ENCODE measurements at regions not wholly inside any gene's neighbourhood (a gene's known extent, or its start where the extent isn't known, plus 50 kb on each side); places are given as distances from the start of the nearest gene placed in this dataset.
A peak's percentile ranks its signal among the peaks of the same experiment; 100 is the strongest.

- DNase-seq (ENCODE audit: low read depth): no peak
- TF ChIP-seq CTCF (conservative IDR thresholded peaks at IDR 0.05; ENCODE audit: low read depth, low read length): no peak
- H3K4me3 ChIP-seq (ENCODE audit: low read length): no peak overlapping the region
These were observed 345.4 kb upstream of the NPSR1 start for GRCh38 chr7:34312624-34313023.

- no peak overlapping the region for H3K4me3 ChIP-seq (ENCODE audit: low read length)
- no peak for DNase-seq (ENCODE audit: low read depth)
- no peak for TF ChIP-seq CTCF (conservative IDR thresholded peaks at IDR 0.05; ENCODE audit: low read depth, low read length)
These were observed 344.7 kb upstream of the NPSR1 start for GRCh38 chr7:34313289-34313688.

GRCh38 chr7:34315032-34315431 is 343.0 kb upstream of the NPSR1 start:
- no peak for DNase-seq (ENCODE audit: low read depth)
- H3K4me3 ChIP-seq (ENCODE audit: low read length): no peak overlapping the region
- TF ChIP-seq CTCF (conservative IDR thresholded peaks at IDR 0.05; ENCODE audit: low read depth, low read length): no peak

- no peak overlapping the region for H3K4me3 ChIP-seq (ENCODE audit: low read length)
- TF ChIP-seq CTCF (conservative IDR thresholded peaks at IDR 0.05; ENCODE audit: low read depth, low read length): no peak
These were observed 341.0 kb upstream of the NPSR1 start for GRCh38 chr7:34317039-34317438.

GRCh38 chr7:34320412-34320811 is 337.6 kb upstream of the NPSR1 start:
- H3K4me3 ChIP-seq (ENCODE audit: low read length): no peak overlapping the region
- no peak for TF ChIP-seq CTCF (conservative IDR thresholded peaks at IDR 0.05; ENCODE audit: low read depth, low read length)
- DNase-seq (ENCODE audit: low read depth): no peak

More at GRCh38 chr7:34317039-34317438, 341.0 kb upstream of the NPSR1 start:
- DNase-seq (ENCODE audit: low read depth): no peak

- peak; percentile 90 for TF ChIP-seq CTCF (conservative IDR thresholded peaks at IDR 0.05; ENCODE audit: low read depth, low read length)
- H3K4me3 ChIP-seq (ENCODE audit: low read length): peak overlapping the region; percentile 26
- DNase-seq (ENCODE audit: low read depth): peak; percentile 35
These were observed 336.9 kb upstream of the NPSR1 start for GRCh38 chr7:34320926-34321661.

GRCh38 chr7:34322841-34323240 is 335.2 kb upstream of the NPSR1 start:
- no peak overlapping the region for H3K4me3 ChIP-seq (ENCODE audit: low read length)
- DNase-seq (ENCODE audit: low read depth): no peak
- TF ChIP-seq CTCF (conservative IDR thresholded peaks at IDR 0.05; ENCODE audit: low read depth, low read length): no peak

All from retinal pigment epithelial cell (primary cell).